Ovary (tissue), 3 donors: ENCODE measurements at regions not wholly inside any gene's neighbourhood (a gene's known extent, or its start where the extent isn't known, plus 50 kb on each side); places are given as distances from the start of the nearest gene placed in this dataset.

Experiments
- EP300 ChIP-seq: sonication (generic); formaldehyde crosslinking; IDR thresholded peaks from one replicate; pipeline ENCODE4 v1.6.1; 2017; ENCODE audit warnings: antibody characterized with exemption
- TF ChIP-seq, protein P1 (sequence below), 3 donors: fragments of 450-650 bp in 2 of 3; fragments of 200-600 bp in 1 of 3; IDR thresholded peaks; one replicate each; pipeline versions ENCODE4 v1.5.1 to v1.8.0; 2016 to 2022; ENCODE audit warnings: antibody characterized with exemption in 3 of 3, mild to moderate bottlenecking in 1 of 3
- donor health status: DM: no; HTN: no; CAD: no.

DNA sequence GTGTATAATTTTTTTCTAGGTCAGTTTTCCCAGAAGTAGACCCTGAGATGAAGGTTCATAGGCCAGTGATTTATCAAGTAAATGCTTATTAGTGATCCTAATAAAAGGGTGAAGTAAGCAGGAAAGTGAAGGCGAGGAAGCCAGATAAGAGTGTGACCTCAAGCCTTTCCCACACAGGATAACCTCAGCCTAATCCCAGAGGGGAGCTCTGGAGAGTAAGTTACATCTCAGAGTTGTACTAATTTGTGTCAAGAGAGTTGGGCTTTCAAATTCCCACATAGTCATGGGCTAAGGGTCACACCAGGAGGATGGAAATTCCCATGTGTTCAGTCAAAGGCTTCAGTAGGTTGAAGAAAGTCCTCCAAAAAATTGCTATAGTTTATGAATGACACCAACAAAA lies 191.4 kb downstream of the ADGRA3 start:
- TF ChIP-seq, protein P1, sequence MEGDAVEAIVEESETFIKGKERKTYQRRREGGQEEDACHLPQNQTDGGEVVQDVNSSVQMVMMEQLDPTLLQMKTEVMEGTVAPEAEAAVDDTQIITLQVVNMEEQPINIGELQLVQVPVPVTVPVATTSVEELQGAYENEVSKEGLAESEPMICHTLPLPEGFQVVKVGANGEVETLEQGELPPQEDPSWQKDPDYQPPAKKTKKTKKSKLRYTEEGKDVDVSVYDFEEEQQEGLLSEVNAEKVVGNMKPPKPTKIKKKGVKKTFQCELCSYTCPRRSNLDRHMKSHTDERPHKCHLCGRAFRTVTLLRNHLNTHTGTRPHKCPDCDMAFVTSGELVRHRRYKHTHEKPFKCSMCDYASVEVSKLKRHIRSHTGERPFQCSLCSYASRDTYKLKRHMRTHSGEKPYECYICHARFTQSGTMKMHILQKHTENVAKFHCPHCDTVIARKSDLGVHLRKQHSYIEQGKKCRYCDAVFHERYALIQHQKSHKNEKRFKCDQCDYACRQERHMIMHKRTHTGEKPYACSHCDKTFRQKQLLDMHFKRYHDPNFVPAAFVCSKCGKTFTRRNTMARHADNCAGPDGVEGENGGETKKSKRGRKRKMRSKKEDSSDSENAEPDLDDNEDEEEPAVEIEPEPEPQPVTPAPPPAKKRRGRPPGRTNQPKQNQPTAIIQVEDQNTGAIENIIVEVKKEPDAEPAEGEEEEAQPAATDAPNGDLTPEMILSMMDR (IDR thresholded peaks at IDR 0.05): no peak
- no peak for TF ChIP-seq EP300
